Lower leg skin (tissue), 3 donors: ENCODE measurements at regions not wholly inside any gene's neighbourhood (a gene's known extent, or its start where the extent isn't known, plus 50 kb on each side); places are given as distances from the start of the nearest gene placed in this dataset.

Experiments
- POLR2A ChIP-seq, 2 donors: fragments of 450-650 bp; IDR thresholded peaks; one replicate each; pipeline ENCODE4 v1.6.1; 2016 to 2017; ENCODE audit warnings: antibody characterized with exemption in 2 of 2, mild to moderate bottlenecking in 1 of 2, moderate library complexity in 1 of 2
- TF ChIP-seq, protein P1 (sequence below), 3 donors: fragments of 450-650 bp; IDR thresholded peaks; one replicate each; pipeline ENCODE4 v1.5.1; 2016; ENCODE audit warnings: antibody characterized with exemption in 3 of 3, mild to moderate bottlenecking in 3 of 3, moderate library complexity in 2 of 3

- TF ChIP-seq, protein P1, sequence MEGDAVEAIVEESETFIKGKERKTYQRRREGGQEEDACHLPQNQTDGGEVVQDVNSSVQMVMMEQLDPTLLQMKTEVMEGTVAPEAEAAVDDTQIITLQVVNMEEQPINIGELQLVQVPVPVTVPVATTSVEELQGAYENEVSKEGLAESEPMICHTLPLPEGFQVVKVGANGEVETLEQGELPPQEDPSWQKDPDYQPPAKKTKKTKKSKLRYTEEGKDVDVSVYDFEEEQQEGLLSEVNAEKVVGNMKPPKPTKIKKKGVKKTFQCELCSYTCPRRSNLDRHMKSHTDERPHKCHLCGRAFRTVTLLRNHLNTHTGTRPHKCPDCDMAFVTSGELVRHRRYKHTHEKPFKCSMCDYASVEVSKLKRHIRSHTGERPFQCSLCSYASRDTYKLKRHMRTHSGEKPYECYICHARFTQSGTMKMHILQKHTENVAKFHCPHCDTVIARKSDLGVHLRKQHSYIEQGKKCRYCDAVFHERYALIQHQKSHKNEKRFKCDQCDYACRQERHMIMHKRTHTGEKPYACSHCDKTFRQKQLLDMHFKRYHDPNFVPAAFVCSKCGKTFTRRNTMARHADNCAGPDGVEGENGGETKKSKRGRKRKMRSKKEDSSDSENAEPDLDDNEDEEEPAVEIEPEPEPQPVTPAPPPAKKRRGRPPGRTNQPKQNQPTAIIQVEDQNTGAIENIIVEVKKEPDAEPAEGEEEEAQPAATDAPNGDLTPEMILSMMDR (IDR thresholded peaks at IDR 0.05): no peak
- TF ChIP-seq POLR2A (IDR thresholded peaks at IDR 0.05): no peak
These were observed 676.7 kb upstream of the SPRY2 start for GRCh38 chr13:81017513-81018152.
